HG03521 (cell line): ENCODE measurements at regions not wholly inside any gene's neighbourhood (a gene's known extent, or its start where the extent isn't known, plus 50 kb on each side); places are given as distances from the start of the nearest gene placed in this dataset.
"Not testable (repeated sequence)": the region's sequence is repeated elsewhere in the genome, so short reads cannot be mapped to it uniquely, and the experiment has no call there.

Experiments
- ATAC-seq: cut with Tn5 transposase; IDR thresholded peaks from one replicate; pipeline ENCODE4 v1.9.1; 2021; ENCODE audit warnings: mild to moderate bottlenecking, moderate library complexity; ENCODE audit not compliant: unreplicated experiment

DNA sequence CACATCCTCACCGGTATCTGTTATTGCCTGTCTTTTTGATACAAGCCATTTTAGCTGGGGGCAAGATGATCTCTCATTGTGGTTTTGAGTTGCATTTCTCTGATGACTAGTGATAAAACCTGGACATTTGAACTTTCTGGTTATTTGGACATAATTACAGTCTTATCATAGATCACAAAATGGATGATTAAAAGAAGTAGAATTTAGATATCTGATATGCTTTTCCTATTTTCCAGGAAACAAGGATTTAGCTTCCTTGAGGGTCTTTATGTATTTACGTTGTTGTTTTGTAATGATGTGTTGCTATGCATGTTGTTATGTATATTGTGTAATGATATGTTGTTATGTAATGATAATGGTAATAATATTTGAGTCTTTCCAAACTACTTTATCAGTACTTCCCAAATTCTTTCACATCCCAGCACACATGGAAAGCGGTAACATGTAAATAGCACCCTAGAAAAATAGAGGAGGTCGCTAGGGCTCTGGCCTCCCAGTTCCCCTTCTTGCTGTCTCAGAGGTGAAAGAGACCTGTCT is 53.8 kb downstream of the GJD2 start:
- no peak for ATAC-seq

GRCh38 chr15:34699968-34700640 is 54.7 kb downstream of the GJD2 start:
- no peak for ATAC-seq

- no peak for ATAC-seq
Measured at GRCh38 chr15:34696506-34696905, 58.3 kb downstream of the GJD2 start.

DNA sequence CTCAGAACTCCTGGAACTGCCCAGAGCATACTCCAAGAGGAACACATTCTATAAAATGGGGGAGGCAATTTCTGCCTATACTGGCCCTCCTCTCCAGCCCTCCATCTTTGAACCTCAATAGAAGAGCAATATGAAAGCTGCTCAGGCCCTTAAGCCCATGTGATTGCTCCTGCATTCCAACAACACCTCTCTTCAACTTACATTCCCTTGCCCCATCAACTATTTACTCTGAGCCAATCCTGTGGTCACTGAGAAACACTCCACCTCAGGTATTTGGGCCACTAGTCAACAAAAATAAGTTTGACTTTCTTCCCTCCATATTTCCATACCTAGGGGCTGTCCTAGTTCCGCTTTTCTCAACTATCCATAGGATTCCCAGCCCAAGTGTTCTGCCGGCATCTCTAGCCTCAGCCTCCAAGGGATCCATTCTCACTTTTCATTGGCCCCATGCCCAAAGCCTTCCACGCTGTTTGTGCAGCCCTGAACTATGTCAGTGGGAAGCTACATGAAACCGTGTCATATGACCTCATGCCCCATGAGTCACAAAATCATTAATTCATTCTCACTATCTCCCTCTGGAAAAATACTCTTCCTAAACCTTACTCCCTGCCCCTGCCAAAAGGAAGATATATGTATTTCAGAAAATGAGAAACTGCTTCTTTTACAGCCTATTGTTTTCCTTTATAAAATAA is 61.6 kb downstream of the GJD2 start:
- ATAC-seq: no peak

DNA sequence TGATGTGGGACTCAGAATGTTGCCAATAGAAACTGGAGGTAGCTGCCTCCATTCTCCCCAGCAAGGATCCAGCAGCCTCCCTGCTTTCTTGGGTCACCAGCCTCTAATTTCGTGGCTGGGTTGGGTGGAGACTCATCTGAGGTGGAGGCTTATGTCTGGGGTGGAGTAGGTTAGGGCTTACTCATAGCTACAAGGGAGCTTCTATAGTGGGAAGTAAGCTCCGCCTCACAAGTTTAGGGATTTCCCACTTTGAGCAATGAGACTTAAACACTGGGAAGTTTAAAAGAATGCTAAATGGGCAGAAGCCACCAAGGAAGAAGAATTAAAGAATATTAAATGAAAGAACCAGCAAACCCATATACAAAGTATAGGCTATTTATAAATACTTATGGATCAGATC is 63.8 kb downstream of the GJD2 start:
- no peak for ATAC-seq

DNA sequence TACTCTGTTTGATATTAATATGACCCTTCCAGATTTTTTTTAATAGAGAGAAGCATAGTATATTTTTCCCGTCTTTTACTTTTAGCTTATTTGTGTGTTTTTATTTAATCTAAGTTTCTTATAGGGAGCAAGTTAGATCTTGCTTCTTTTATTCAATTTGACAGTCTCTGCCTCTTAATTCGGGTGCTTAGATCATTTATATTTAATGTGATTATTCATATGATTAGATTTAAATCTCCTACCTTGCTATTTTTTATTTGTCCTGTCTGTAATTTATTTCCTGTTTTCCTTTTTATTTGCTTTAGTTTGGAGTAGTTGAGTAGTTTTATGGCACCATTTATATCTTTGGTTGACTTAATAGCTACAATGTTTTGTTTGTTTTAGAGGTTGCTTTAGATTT is 66.1 kb downstream of the GJD2 start:
- no peak for ATAC-seq

DNA sequence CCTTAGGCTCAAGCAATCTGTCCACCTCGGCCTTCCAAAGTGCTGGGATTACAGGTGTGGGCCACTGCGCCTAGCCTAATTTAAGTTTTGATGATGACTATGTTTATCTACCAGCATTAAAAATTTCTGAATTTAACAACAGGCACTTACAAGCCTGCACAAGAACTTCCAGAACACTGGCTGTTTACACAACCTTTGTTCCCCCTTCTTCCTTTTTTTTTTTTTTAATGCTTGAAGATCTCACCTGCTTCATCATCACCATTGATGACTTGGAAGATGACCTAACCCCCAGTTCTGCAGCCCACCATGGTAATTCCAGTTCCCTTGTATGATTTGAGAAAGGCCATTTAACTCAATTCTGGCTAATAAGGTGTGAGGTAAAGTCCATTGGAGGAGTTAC is 70.4 kb downstream of the GJD2 start:
- no peak for ATAC-seq

DNA sequence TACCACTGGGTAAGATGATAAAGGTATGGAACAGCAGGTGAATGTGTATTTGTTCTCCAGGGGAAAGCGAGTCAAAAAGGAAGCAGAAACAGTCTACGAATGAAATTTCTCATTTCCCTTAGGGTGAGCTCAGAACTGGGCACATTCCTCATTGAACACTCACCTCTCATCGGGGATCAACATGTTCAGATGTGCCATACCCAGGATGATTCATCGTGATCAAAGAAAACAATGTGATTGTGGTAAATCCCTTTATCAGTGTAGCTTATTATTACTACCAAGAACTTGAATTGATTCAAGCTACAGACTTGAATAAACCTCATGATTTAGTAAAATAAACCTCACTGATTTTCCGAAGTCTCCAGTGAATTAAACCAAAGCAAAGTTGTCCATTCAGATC is 72.1 kb downstream of the GJD2 start:
- no peak for ATAC-seq

GRCh38 chr15:34679291-34679690 is 75.5 kb downstream of the GJD2 start:
- no peak for ATAC-seq

GRCh38 chr15:34673241-34673640 is 81.6 kb downstream of the GJD2 start:
- no peak for ATAC-seq

- no peak for ATAC-seq
Measured at GRCh38 chr15:34665498-34666116, 82.2 kb upstream of the GOLGA8B start.

GRCh38 chr15:34664418-34664817 is 81.0 kb upstream of the GOLGA8B start:
- ATAC-seq: no peak

GRCh38 chr15:34663101-34663500 is 79.7 kb upstream of the GOLGA8B start:
- no peak for ATAC-seq

- ATAC-seq: no peak
Measured at GRCh38 chr15:34659056-34659455, 75.6 kb upstream of the GOLGA8B start.

GRCh38 chr15:34657469-34658127 is 74.1 kb upstream of the GOLGA8B start:
- ATAC-seq: no peak

DNA sequence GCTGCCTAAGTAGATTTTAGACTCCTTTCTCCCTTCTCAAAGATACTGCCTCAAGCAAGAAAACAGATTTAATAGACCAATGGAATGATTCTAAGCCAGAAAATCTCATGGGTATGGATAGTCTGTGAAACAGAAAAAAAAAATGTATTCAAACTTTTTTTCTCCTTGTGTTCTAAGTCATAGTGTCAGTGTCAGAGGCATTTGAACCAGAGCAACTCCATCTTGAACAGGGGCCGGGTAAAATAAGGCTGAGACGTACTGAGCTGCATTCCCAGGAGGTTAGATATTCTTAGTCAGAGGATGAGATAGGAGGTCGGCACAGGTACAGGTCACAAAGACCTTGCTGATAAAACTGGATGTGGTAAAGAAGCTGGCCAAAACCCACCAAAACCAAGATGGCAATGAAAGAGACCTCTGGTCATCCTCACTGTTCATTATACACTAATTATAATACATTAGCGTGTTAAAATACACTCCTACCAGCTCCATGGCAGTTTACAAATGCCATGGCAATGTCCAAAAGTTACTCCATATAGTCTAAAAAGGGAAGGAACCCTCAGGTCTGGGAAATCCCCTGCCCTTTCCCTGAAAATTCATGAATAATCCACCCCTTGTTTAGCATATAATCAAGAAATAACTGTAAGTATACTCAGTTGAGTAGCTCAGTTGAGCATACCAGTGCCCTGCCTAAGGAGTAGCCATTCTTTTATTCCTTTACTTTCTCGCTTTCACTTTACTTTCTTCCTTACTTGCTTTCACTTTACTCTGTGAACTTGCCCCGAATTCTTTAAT is 72.8 kb upstream of the GOLGA8B start:
- no peak for ATAC-seq

DNA sequence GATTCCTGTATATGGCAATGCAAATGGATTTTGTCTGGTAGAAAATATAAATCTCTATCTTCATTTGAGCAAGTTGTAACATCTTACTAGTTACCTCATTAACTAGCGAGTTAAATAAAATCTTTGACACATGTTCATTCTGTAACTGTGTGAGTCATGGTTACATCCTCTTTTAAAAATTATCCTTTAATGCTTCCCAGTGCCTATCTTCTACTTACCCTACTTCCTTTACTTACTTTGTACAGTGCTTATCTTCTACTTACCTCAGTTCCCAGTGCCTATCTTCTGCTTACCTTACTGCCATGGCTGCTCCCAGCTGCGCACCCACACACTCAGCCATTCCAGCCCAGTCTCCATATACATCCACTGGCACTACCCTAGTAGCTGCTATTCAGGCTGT is 71.9 kb upstream of the GOLGA8B start:
- ATAC-seq: no peak

- ATAC-seq: no peak
Measured at GRCh38 chr15:34654625-34655024, 71.2 kb upstream of the GOLGA8B start.

- no peak for ATAC-seq
Measured at GRCh38 chr15:34653992-34654391, 70.5 kb upstream of the GOLGA8B start.

GRCh38 chr15:34653326-34653725 is 69.9 kb upstream of the GOLGA8B start:
- ATAC-seq: not testable (repeated sequence)

DNA sequence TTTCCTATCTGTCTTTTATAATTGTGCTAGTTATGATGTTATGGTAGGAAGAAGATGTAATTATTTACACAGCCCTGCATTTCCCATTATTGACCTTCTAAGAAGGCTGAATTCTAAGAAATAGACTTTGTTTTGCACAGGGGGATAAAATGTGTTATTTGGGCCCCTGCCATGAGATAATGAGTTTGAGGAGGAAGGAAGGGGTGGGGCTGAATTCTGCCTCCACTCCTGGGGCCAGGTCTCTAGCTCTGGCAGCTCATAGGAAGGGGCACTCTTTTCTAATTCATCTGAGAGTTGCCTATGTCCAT is 69.2 kb upstream of the GOLGA8B start:
- no peak for ATAC-seq
